GM18498 (cell line): ENCODE measurements at regions not wholly inside any gene's neighbourhood (a gene's known extent, or its start where the extent isn't known, plus 50 kb on each side); places are given as distances from the start of the nearest gene placed in this dataset.
"Not testable (repeated sequence)": the region's sequence is repeated elsewhere in the genome, so short reads cannot be mapped to it uniquely, and the experiment has no call there.

Experiments
- ATAC-seq: cut with Tn5 transposase; IDR thresholded peaks from one replicate; pipeline ENCODE4 v1.9.1; 2021; ENCODE audit warnings: mild to moderate bottlenecking, moderate library complexity; ENCODE audit not compliant: unreplicated experiment

DNA sequence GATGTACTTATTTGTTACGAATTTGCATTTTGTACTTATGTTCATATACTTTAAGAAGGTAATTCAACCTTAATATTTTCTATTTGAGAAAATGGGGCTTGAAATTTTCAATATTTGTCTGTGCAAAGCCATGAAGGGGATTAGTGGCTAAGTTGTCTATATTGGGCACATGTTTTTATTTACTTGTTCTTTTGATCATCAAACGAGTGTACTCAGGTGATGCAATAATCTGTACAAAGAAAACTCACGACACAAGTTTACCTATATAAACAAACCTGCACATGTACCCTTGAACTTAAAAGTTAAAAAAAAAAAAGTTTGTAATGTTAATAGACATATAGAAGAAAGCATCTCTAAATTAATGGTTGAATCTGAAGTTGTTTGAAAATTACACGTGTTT, 658.9 kb upstream of the SYT4 start:
- no peak for ATAC-seq

DNA sequence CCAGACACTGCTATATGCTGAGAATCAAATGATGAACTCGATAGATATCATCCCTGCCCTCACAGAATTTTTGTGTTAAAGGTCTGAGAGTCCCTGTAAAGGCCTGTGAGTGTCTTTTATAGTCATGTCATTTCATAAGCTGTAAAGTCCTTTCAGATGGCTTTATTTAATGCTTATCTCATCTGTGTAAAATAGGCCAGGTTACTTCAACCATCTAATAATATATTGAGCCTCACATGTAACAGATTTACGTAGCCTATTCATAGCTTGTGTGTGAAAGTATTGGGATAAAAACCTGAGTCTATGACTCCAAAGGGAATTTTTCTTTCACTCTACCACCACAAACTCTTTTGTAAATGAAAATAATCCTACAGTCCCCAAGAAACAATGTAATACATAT, 672.0 kb upstream of the SYT4 start:
- ATAC-seq, result no peak

DNA sequence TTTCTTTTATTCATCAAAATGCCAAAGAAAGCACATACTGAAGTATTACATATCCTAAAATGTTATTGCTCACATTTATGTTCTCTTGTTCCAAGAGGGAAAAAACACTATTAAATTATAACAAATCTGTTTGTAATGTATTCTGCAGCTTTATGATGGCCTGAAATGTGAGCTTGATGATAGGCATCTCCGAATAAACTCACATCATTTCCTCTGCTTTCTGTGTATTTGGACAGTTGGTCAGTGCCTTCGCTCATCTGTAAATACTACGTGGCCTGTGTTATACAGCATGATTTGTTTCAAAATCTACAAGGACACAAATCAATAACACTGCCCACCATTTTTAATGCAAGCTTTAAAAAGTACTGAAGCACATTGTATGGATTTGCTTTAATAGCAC, 672.8 kb upstream of the SYT4 start:
- no peak for ATAC-seq

DNA sequence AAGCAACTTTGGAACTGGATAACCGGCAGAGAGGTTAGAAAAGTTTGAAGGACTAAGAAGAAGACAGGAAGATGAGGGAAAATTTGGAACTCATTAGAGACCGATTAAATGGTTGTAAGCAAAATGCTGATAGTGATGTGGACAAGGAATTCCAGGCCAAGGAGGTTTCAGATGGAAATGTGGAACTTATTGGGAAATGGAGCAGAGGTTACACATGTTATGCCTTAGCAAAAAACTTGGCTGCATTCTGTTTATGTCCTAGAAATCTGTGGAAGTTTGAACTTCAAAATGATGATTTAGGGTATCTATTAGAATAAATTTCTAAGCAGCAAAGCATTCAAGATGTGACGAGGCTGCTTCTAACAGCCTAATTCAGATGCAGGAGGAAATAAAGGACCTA, 675.1 kb upstream of the SYT4 start:
- ATAC-seq, result no peak

DNA sequence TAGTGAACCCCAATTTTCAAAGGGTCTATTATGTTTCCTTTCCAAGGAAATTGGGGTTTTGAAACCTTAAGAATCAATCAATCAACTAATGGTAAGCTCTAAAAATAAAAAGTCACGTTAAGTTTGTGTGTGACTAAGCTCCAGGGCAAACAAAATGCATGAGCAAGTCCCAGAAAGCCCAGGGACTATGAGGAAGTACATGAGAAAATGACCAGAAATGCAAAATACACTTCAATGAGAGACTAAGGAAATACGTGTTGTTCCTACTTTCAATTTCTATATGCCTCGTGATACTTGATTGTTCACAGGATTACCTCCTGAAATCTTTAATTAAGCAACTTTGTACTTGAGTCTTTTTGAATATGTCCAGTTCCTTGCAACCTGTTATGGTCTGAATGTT, 684.4 kb upstream of the SYT4 start:
- ATAC-seq, result no peak

DNA sequence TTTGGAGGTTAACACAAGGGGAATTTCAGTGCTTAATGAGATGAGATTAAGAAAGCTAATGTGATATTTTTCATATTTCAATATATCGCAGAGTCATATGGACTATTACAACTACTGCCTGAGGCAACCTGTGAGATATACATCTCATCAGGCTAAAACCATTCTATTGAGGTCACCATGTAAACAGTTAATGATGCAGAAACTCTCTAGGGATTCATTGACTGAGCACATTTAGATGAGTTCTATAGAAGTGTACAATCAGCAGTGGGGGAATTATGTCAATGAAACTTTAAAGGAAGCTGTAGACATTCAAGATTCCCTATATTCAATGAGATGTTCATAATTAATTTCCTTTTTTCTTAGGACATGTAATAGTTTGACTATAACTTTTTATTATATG, 687.4 kb upstream of the SYT4 start:
- ATAC-seq, result no peak

DNA sequence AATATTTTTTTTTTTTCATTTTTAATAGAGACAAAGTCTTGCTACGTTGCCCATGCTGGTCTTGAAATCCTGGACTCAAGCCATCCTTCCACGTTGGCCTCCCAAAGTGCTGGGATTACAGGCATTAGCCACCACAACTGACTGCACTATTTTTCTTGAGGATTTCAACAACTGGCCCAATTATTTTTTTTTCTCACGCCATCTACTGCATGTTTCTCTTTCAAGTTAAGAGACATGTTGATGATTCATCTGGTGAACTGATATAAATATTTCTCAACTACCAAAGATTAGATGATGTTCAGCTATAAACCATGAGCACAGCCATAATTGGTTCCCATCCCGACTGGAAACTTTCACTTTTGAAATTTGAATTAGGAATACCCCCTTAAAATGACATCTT, 688.4 kb upstream of the SYT4 start:
- no peak for ATAC-seq

DNA sequence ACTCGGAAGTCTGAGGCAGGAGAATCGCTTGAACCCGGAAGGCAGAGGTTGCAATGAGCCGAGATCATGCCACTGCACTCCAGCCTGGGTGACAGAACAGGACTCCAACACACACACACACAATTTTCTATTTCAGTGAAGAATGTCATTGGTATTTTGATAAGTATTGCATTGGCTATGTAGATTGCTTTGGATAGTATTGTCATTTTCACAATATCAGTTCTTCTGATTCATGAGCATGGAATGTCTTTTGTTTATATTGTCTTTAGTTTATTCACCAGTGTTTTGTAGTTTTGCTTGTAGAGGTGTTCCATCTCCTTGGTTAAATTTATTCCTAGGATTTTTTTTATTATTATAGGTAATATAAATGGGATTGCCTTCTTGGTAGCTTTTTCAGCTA, 693.4 kb upstream of the SYT4 start:
- no peak for ATAC-seq

DNA sequence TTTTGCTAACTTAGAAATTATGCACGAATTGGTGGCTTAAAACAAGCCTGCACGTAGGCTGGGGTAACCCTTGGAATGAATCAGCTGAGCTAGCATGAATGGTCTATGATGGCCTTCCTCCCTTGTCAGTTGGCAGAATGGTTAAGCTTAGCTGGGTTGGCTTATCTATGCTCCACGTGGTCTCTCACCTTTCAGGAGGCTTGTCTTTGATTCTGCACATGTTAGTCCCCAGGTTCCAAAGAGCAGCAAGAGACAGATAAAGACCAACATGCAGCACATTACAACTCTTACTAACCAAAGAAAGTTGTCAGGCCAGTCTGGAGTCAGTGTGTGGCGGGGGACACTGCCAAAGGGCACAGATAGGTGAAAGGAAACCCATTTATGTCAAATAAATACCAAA, 700.9 kb upstream of the SYT4 start:
- no peak for ATAC-seq

DNA sequence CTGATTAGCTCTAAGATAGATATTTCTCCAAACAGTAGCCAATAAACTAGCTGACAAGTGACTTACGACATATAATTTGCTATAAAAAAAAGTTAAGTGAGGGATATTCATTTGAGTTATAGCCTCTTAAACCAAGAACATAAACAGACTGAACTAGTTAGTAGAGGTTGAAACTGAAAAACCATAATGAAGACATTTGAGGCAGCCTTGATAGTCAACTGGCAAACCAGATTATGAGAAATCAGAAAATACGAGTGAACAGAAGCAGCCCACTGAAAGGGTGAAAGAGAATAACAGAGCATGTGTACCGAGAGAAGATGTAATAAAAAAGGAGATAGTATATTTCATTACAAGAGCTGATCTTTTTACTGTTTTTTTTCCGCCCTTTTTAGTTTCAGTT, 698.1 kb upstream of the SETBP1 start:
- ATAC-seq, result no peak

DNA sequence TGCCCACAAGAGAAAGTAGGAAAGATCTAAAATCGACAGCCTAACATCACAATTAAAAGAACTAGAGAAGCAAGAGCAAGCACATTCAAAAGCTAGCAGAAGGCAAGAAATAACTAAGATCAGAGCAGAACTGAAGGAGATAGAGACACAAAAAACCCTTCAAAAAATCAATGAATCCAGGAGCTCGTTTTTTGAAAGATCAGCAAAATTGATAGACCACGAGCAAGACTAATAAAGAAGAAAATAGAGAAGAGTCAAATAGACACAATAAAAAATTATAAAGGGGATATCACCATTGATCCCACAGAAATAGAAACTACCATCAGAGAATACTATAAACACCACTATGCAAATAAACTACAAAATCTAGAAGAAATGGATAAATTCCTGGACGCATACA, 693.6 kb upstream of the SETBP1 start:
- ATAC-seq, result not testable (repeated sequence)

DNA sequence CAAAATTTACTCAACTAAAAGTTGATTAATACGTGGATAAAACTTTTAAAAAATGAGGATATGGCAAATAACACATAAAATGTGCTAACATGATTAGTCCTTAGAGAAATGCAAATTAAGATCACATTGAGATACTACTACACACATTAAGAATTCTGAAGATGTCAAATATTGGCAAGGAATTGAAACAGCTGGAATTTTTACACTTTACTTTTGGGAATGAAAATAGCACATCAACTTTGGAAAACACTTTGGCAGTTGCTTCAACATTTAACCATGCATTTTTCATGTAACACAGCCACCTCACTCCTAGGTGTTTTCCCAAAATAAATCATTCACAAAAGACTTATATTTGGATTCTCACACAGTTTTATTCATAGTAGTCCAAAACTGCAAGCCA, 687.9 kb upstream of the SETBP1 start:
- no peak for ATAC-seq

DNA sequence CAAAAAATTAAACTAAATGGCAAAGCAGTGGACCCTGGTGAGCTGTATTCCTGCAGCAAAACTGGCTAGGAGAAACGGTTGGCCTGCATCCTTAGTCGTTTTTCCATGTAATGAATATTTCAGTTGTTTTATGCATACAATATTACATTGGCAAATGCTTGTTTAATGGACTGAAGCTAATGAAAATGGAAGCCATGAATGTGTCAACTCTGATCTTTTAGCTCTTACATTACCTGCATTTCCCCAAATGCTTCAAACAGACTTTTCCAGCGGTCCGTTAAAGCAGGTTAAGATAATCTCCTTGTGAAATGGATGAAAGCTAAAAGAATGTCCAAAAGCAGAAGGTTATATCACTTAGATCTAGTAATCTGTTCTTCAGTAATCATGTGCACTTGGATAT, 686.3 kb upstream of the SETBP1 start:
- no peak for ATAC-seq

DNA sequence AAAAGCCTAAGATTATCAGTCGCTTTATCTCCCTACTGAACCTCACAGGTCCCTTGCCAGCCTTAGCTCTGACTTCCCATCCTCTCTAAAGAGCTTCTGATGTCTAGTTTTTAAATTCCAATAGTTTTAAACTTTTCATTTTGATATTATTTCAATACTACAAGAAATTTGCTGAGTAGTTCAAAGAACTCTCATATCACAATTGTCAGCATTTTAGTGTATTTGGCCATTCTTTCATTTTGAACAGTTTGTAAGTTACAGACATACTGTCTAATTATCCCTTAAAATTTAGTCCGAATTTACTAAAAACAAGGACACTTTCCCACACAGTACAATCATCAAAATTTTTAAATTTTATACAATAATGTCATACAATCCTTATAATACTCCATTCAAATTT, 666.8 kb upstream of the SETBP1 start:
- no peak for ATAC-seq

DNA sequence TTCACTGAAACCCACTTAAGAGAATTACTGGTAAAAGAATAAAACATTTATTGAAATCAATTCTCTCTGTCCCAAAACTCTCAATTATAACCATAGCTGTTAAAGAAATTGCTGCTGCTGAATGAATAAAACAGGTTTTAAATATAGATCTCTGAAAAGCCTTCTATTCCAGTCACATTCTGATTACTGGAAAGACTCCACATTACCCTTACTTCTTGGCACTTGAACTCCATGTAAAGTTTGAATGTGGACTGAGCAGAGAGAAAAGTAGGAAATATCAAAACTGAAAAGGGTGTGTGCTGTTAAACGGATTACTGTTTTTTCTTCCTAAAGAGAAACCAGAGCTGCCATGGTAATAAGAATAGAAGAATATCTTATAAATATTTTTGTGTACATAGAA, 655.3 kb upstream of the SETBP1 start:
- no peak for ATAC-seq

DNA sequence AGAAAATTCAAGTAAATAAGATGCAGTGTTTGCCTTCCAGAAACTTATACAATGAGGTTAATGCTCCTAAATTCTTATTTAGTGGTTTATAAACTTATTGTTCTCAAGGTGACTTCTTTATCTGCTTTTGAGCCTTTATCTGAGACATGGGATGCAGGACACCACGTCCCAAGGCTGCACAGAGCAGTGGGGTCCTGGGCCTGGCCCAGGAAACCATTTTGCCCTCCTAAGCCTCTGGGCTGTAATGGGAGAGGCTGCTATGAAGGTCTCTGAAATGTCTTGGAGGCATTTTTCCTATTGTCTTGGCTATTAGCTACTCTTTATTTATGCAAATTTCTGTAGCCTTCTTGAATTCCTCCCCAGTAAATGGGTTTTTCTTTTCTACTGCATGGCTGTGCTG, 652.6 kb upstream of the SETBP1 start:
- no peak for ATAC-seq

DNA sequence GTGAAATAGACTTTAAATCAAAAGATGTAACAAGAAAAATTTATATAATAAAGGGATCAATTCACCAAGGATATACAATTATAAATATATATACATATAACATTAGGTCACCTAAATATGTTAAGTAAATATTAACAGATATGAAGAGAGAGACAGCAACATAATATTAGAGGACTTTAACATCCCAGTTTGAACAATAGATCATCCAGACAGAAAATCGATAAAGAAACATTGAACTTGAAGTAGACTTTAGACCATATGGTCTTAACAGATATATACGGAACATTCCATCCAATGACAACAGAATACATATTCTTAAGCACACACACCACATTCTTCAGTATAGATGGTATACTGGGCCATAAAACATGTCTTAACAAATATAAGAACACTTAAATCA, 649.6 kb upstream of the SETBP1 start:
- ATAC-seq, result no peak

DNA sequence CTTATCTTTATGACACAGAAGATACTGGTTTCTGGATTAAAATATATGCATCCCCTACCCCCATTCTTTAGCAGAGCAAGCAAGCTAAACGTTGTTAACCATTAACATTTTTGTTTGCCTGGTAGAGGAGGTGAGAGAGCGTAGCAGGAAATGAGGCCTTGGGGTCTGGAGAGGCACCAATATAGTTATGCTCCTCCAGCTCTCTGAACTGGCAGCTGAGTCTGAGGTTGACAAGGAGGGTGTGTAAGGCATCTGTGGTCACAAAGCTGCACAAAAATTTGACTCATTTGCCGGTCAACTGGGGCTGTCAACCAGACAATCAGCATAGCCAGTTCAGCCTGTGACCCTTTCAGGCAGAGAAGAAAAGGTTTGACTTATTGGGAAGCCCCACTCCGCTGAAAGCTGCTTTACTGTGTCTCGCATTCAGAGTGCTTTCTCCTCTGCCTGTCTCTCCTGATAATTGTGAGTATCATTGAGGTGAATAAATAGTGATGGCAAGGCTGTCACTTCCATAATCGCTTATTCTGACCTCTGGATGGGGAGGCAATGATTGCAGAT, 647.5 kb upstream of the SETBP1 start:
- peak; percentile 75 for ATAC-seq

DNA sequence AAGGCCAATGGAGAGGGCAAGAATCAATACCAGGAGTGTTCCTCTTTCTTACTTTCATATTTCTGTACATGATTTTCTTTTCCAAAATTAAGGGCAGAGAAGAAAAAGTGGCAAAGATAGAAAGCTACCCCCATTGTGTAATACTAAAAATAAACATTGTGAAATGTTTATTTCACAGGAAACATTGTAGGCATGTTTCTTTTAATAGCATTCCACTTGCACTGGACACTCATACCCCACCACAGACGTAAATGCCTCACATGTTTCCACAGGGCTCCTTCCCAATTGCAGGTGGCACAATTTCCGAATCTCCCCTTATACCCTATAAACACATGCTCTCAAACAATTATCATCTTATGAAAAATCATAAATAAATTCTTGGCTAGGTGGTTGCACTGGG, 645.1 kb upstream of the SETBP1 start:
- no peak for ATAC-seq

DNA sequence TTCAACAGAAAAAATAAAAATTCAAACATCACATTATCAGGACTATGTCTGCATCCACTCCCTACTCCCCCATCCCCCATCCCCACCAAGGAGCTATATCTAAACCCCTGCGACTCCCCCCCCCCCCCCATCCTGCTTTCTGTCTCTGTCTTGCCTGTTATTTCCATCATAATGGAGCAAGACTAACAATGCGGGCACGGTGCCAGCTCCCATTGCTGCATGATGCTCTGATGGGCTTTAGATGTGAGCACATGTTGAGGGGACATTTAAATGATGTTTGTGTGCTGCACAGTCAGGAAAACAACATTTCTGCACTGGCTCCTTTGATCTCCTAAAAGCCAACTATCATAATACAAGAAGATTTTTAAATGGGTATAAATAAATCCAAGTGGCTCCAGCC, 644.2 kb upstream of the SETBP1 start:
- no peak for ATAC-seq

DNA sequence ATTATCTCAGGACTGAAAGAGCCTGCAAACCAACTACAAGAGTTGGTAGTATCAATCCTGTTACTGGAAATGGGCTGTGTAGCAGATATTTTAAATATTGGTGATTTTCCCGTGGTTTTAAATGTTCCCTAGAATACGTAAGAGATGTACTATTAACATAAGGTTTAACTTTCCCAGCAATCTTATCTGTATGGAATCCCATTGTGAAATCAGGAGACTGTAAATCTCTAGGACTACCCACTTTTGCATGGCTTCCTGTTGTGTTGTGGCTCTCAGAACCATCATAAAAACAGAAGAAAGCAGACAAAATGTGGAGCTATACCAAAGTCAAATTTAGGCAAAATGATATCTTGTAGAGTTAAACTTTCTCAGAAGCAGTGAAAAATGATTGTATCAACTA, 641.5 kb upstream of the SETBP1 start:
- no peak for ATAC-seq

DNA sequence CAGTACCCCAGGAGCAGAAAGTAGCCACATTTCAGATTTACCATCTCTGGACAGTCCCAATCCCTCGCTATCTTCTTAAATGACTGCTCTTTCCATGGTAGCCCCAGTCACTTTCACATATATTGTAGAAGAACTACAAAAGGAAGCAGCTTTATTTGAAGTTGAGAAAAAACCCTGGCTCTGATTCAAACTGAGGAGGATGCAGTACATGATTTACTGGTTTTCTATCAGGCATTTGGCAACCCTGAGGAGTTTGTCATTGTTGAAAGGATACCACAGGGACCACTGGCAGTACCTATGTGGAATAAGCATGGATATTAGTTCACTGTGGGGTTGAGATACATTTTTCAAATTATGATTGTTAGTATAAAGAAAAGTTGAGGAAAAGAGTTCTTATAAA, 640.9 kb upstream of the SETBP1 start:
- no peak for ATAC-seq

DNA sequence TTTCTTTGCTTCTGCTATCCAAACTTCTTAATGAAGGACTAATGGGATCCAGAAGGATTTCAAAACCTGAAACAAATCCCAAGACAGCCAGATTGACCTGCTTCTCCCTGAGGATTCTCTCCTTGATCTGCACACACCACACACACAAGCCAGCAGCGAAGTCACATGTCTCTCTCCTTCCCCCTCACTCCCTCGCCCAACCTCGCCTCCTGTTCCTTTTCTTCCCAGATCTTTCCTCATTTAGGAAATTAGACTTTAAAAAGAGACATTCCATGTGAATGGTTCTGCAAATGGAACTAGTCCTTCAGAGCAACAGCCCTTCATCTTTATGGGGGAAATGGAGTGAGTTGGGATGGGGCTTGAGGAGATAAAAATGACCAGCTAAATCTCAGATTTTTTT, 639.1 kb upstream of the SETBP1 start:
- no peak for ATAC-seq

DNA sequence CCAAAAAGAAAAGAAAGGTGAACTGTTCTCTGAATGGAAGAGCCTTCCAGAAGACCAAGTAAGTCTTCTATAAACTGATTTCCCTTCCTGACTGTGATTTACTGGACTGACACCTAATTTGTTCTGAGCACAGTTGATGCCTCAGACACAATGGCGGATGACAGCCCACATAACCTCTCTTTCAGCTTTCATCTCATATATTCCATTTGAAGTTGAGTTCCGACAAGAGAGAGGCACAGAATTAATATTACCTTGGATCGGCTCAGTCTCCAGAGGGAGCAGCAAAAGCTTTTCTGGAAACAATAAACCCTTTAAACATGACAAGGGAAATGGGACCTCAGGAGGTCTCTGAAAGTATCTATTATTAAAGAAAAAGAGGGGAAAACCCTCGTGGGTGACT, 638.7 kb upstream of the SETBP1 start:
- no peak for ATAC-seq
